GM04504 (cell line): ENCODE measurements at regions not wholly inside any gene's neighbourhood (a gene's known extent, or its start where the extent isn't known, plus 50 kb on each side); places are given as distances from the start of the nearest gene placed in this dataset.

Experiments used
- DNase-seq: peaks from one replicate; pipeline ENCODE4 v3.0.0-alpha.2; 2012; ENCODE audit warnings: low read depth

GRCh38 chr3:153658136-153658535 lies 463.1 kb upstream of the ARHGEF26 start:
- DNase-seq: peak; percentile 59

- no peak for DNase-seq
Observed at GRCh38 chr3:153666991-153667740, 454.0 kb upstream of the ARHGEF26 start.

- DNase-seq: no peak
Observed at GRCh38 chr3:153669527-153669926, 451.7 kb upstream of the ARHGEF26 start.

GRCh38 chr3:153670577-153670976 lies 450.6 kb upstream of the ARHGEF26 start:
- DNase-seq: no peak

- DNase-seq: no peak
Observed at GRCh38 chr3:153673853-153674252, 447.3 kb upstream of the ARHGEF26 start.

- DNase-seq: no peak
Observed at GRCh38 chr3:153679714-153680113, 441.5 kb upstream of the ARHGEF26 start.

- DNase-seq: no peak
Observed at GRCh38 chr3:153680526-153680925, 440.7 kb upstream of the ARHGEF26 start.

- DNase-seq: no peak
Observed at GRCh38 chr3:153681057-153681456, 440.1 kb upstream of the ARHGEF26 start.

GRCh38 chr3:153688301-153689120 lies 432.7 kb upstream of the ARHGEF26 start:
- DNase-seq: no peak

- no peak for DNase-seq
Observed at GRCh38 chr3:153693207-153693606, 428.0 kb upstream of the ARHGEF26 start.

- DNase-seq: no peak
Observed at GRCh38 chr3:153702106-153702505, 419.1 kb upstream of the ARHGEF26 start.

GRCh38 chr3:153704115-153704514 lies 417.1 kb upstream of the ARHGEF26 start:
- DNase-seq: no peak

GRCh38 chr3:153706706-153707105 lies 414.5 kb upstream of the ARHGEF26 start:
- DNase-seq: no peak

GRCh38 chr3:153714016-153714415 lies 407.2 kb upstream of the ARHGEF26 start:
- no peak for DNase-seq

GRCh38 chr3:153714588-153715290 lies 406.5 kb upstream of the ARHGEF26 start:
- no peak for DNase-seq

GRCh38 chr3:153722157-153722556 lies 399.0 kb upstream of the ARHGEF26 start:
- no peak for DNase-seq

- no peak for DNase-seq
Observed at GRCh38 chr3:153731071-153731470, 390.1 kb upstream of the ARHGEF26 start.

GRCh38 chr3:153734777-153735551 lies 386.2 kb upstream of the ARHGEF26 start:
- no peak for DNase-seq

GRCh38 chr3:153740109-153740508 lies 381.1 kb upstream of the ARHGEF26 start:
- no peak for DNase-seq

GRCh38 chr3:153744889-153745288 lies 376.3 kb upstream of the ARHGEF26 start:
- no peak for DNase-seq

- DNase-seq: no peak
Observed at GRCh38 chr3:153746211-153746610, 375.0 kb upstream of the ARHGEF26 start.

GRCh38 chr3:153749070-153749610 lies 372.1 kb upstream of the ARHGEF26 start:
- no peak for DNase-seq
